C4-2B (cell line): ENCODE measurements at regions not wholly inside any gene's neighbourhood (a gene's known extent, or its start where the extent isn't known, plus 50 kb on each side); places are given as distances from the start of the nearest gene placed in this dataset.

Source experiments
- H3K27ac ChIP-seq: fragments of 450-650 bp; 2 replicates; pipeline ENCODE4 v1.5.1; 2017
- CTCF ChIP-seq: fragments of 450-650 bp; conservative IDR thresholded peaks from 2 replicates; pipeline ENCODE4 v1.5.1; 2017; ENCODE audit warnings: mild to moderate bottlenecking
- ZFX ChIP-seq: fragments of 450-650 bp; IDR thresholded peaks from 2 replicates; pipeline ENCODE4 v1.6.1; 2017

- no peak for TF ChIP-seq CTCF
- TF ChIP-seq ZFX: no peak
- H3K27ac ChIP-seq: no peak overlapping the region
These were observed 188.4 kb downstream of the AEBP2 start for GRCh38 chr12:19627719-19628118.

GRCh38 chr12:19630536-19630935 is 191.2 kb downstream of the AEBP2 start:
- H3K27ac ChIP-seq: no peak overlapping the region

GRCh38 chr12:19633194-19633593 is 193.9 kb downstream of the AEBP2 start:
- TF ChIP-seq CTCF (no peak), ZFX (no peak)
- no peak overlapping the region for H3K27ac ChIP-seq

More at GRCh38 chr12:19630536-19630935, 191.2 kb downstream of the AEBP2 start:
- no peak for TF ChIP-seq ZFX
- TF ChIP-seq CTCF: no peak

GRCh38 chr12:19633641-19634040 is 194.3 kb downstream of the AEBP2 start:
- no peak for TF ChIP-seq CTCF
- no peak for TF ChIP-seq ZFX
- H3K27ac ChIP-seq: no peak overlapping the region

GRCh38 chr12:19639781-19640415 is 200.6 kb downstream of the AEBP2 start:
- no peak overlapping the region for H3K27ac ChIP-seq
- no peak for TF ChIP-seq ZFX
- no peak for TF ChIP-seq CTCF

GRCh38 chr12:19641235-19642080 is 202.2 kb downstream of the AEBP2 start:
- H3K27ac ChIP-seq: no peak overlapping the region
- TF ChIP-seq ZFX: no peak
- TF ChIP-seq CTCF: no peak

- TF ChIP-seq CTCF: no peak
- no peak overlapping the region for H3K27ac ChIP-seq
These were observed 203.1 kb downstream of the AEBP2 start for GRCh38 chr12:19642345-19642744.
